GM21381 (cell line): ENCODE measurements at regions not wholly inside any gene's neighbourhood (a gene's known extent, or its start where the extent isn't known, plus 50 kb on each side); places are given as distances from the start of the nearest gene placed in this dataset.
A peak's percentile ranks its signal among the peaks of the same experiment; 100 is the strongest.
"Not testable (repeated sequence)": the region's sequence is repeated elsewhere in the genome, so short reads cannot be mapped to it uniquely, and the experiment has no call there.

Experiments used
- ATAC-seq: cut with Tn5 transposase; IDR thresholded peaks from one replicate; pipeline ENCODE4 v1.9.1; 2021; ENCODE audit warnings: mild to moderate bottlenecking, moderate library complexity; ENCODE audit not compliant: unreplicated experiment

GRCh38 chr7:65146118-65146914 lies 139.8 kb upstream of the ERV3-1 start:
- ATAC-seq, result not testable (repeated sequence)

- ATAC-seq, result not testable (repeated sequence)
Measured at GRCh38 chr7:65145710-65146109, 139.2 kb upstream of the ERV3-1 start.

GRCh38 chr7:65145008-65145407 lies 138.5 kb upstream of the ERV3-1 start:
- ATAC-seq, result not testable (repeated sequence)

- not testable (repeated sequence) for ATAC-seq
Measured at GRCh38 chr7:65144557-65144956, 138.1 kb upstream of the ERV3-1 start.

GRCh38 chr7:65144119-65144518 lies 137.6 kb upstream of the ERV3-1 start:
- ATAC-seq, result not testable (repeated sequence)

- not testable (repeated sequence) for ATAC-seq
Measured at GRCh38 chr7:65141894-65142293, 135.4 kb upstream of the ERV3-1 start.

GRCh38 chr7:65141405-65141778 lies 134.9 kb upstream of the ERV3-1 start:
- ATAC-seq, result not testable (repeated sequence)

GRCh38 chr7:65140543-65141404 lies 134.3 kb upstream of the ERV3-1 start:
- ATAC-seq, result not testable (repeated sequence)

- ATAC-seq, result not testable (repeated sequence)
Measured at GRCh38 chr7:65136850-65137249, 130.4 kb upstream of the ERV3-1 start.

- not testable (repeated sequence) for ATAC-seq
Measured at GRCh38 chr7:65133087-65133486, 126.6 kb upstream of the ERV3-1 start.

GRCh38 chr7:65132256-65132655 lies 125.8 kb upstream of the ERV3-1 start:
- not testable (repeated sequence) for ATAC-seq

GRCh38 chr7:65127364-65127763 lies 120.9 kb upstream of the ERV3-1 start:
- not testable (repeated sequence) for ATAC-seq

- not testable (repeated sequence) for ATAC-seq
Measured at GRCh38 chr7:65124600-65124999, 118.1 kb upstream of the ERV3-1 start.

GRCh38 chr7:65105650-65106203 lies 99.2 kb upstream of the ERV3-1 start:
- ATAC-seq, result not testable (repeated sequence)

- not testable (repeated sequence) for ATAC-seq
Measured at GRCh38 chr7:65100499-65100898, 94.0 kb upstream of the ERV3-1 start.

- not testable (repeated sequence) for ATAC-seq
Measured at GRCh38 chr7:65081669-65082055, 75.2 kb upstream of the ERV3-1 start.

GRCh38 chr7:65080799-65081668 lies 74.5 kb upstream of the ERV3-1 start:
- peak; percentile 99 for ATAC-seq

- not testable (repeated sequence) for ATAC-seq
Measured at GRCh38 chr7:65074959-65075358, 68.5 kb upstream of the ERV3-1 start.

GRCh38 chr7:65073160-65073559 lies 66.7 kb upstream of the ERV3-1 start:
- ATAC-seq, result not testable (repeated sequence)

- not testable (repeated sequence) for ATAC-seq
Measured at GRCh38 chr7:65071854-65072431, 65.5 kb upstream of the ERV3-1 start.
